GM12878 (cell line): ENCODE measurements at regions not wholly inside any gene's neighbourhood (a gene's known extent, or its start where the extent isn't known, plus 50 kb on each side); places are given as distances from the start of the nearest gene placed in this dataset.

Experiments used
- ATAC-seq: fragments of 200-7000 bp; cut with Tn5 transposase; 3 replicates; pipeline ENCODE4 v1.9.1; 2020; ENCODE audit warnings: mild to moderate bottlenecking, moderate library complexity
- BruUV-seq: library from RNA; stranded (reverse); fragments of 400-500 nt; replicated peaks from 2 replicates; lab custom pipeline; 2021; lab: Mats Ljungman, UMichigan
- CTCF ChIA-PET: fragments of 300-600 bp; sonication (Branson Sonifier 250); formaldehyde crosslinking; extraction: SDS; loops from one replicate; lab custom pipeline; 2021; ENCODE audit warnings: inconsistent platforms; lab: Yijun Ruan, JAX
- POLR2A ChIA-PET: fragments of 350-600 bp; formaldehyde crosslinking; extraction: SDS; loops from one replicate; lab custom pipeline; 2021; ENCODE audit warnings: inconsistent platforms; lab: Charles Lee
- RAD21 ChIA-PET: fragments of 300-600 bp; sonication (Branson Sonifier 250); formaldehyde crosslinking; loops from one replicate; lab custom pipeline; 2023; ENCODE audit warnings: antibody characterized with exemption; ENCODE audit not compliant: unreplicated experiment; lab: Charles Lee
- SMC1A ChIA-PET: fragments of 300-600 bp; sonication (Branson Sonifier 250); formaldehyde crosslinking; loops from one replicate; lab custom pipeline; 2023; ENCODE audit not compliant: unreplicated experiment, uncharacterized antibody; lab: Charles Lee
- DNase-seq: peaks from one replicate; pipeline ENCODE4 v3.0.0-alpha.2; 2011; ENCODE audit warnings: low read depth, low spot score
- FAIRE-seq: peaks from 3 replicates; lab custom pipeline; 2011; peaks lifted over from hg19 to GRCh38; lab: Jason Lieb, UNC
- H2AFZ ChIP-seq: 2 replicates; pipeline ENCODE4 v1.6.0; 2011; ENCODE audit warnings: low read depth, low read length, control low read depth; ENCODE audit not compliant: control insufficient read depth
- H3K27ac ChIP-seq: 2 replicates; pipeline ENCODE4 v1.5.1; 2011; ENCODE audit warnings: control low read depth; ENCODE audit not compliant: control insufficient read depth, insufficient read depth
- H3K27me3 ChIP-seq, 2 experiments: replicated peaks in 1 of 2; 2 replicates each; pipeline versions ENCODE4 v1.6.0 to v1.6.1; 2011; ENCODE audit warnings: low read length in 1 of 2; ENCODE audit not compliant: control insufficient read depth in 2 of 2, insufficient read depth in 2 of 2
- H3K36me3 ChIP-seq, 2 experiments: 2 replicates each; pipeline ENCODE4 v1.5.1; 2011; ENCODE audit warnings: low read length in 1 of 2; ENCODE audit not compliant: control insufficient read depth in 2 of 2, insufficient read depth in 2 of 2
- H3K4me1 ChIP-seq: 2 replicates; pipeline ENCODE4 v1.6.1; 2011; ENCODE audit warnings: mild to moderate bottlenecking, low read length, moderate library complexity, mixed read lengths; ENCODE audit not compliant: control insufficient read depth, insufficient read depth
- H3K4me2 ChIP-seq: 2 replicates; pipeline ENCODE4 v1.6.0; 2011; ENCODE audit warnings: control low read depth; ENCODE audit not compliant: control insufficient read depth, insufficient read depth
- H3K4me3 ChIP-seq: fragments of 200-600 bp; sonication (generic); 2 replicates; pipeline ENCODE4 v1.5.1; 2016
- H3K79me2 ChIP-seq: 2 replicates; pipeline ENCODE4 v1.6.0; 2011; ENCODE audit warnings: low read length; ENCODE audit not compliant: control insufficient read depth, insufficient read depth
- H3K9ac ChIP-seq: 2 replicates; pipeline ENCODE4 v1.8.0; 2011; ENCODE audit warnings: low read length, control low read depth, mixed read lengths; ENCODE audit not compliant: control insufficient read depth, insufficient read depth
- H3K9me3 ChIP-seq: replicated peaks from 3 replicates; pipeline ENCODE4 v1.5.1; 2011; ENCODE audit warnings: mild to moderate bottlenecking, low read length; ENCODE audit not compliant: control insufficient read depth, insufficient read depth
- H4K20me1 ChIP-seq: 2 replicates; pipeline ENCODE4 v1.6.0; 2011; ENCODE audit not compliant: control insufficient read depth, insufficient read depth
- CHD4 ChIP-seq: fragments of 200-600 bp; sonication (generic); IDR thresholded peaks from 2 replicates; pipeline ENCODE4 v1.6.1; 2016; ENCODE audit warnings: mild to moderate bottlenecking
- E2F8 ChIP-seq: fragments of 450-650 bp; IDR thresholded peaks from 2 replicates; pipeline ENCODE4 v1.6.1; 2018; ENCODE audit warnings: mild to moderate bottlenecking, low read depth, moderate library complexity; ENCODE audit not compliant: partially characterized antibody
- EP300 ChIP-seq, 2 experiments: fragments of 150-350 bp in 1 of 2; IDR thresholded peaks; 2 replicates each; pipeline ENCODE4 v1.6.1; 2011 to 2012; ENCODE audit warnings: low read depth in 2 of 2, low read length in 2 of 2, borderline replicate concordance in 1 of 2, improper control_type of control experiment in 1 of 2, inconsistent platforms in 1 of 2; ENCODE audit not compliant: control insufficient read depth in 1 of 2
- ETV6 ChIP-seq, 2 experiments: fragments of 450-650 bp in 1 of 2; IDR thresholded peaks in 1 of 2; conservative IDR thresholded peaks in 1 of 2; 2 replicates each; pipeline ENCODE4 v1.6.1; 2014; ENCODE audit warnings: antibody characterized with exemption in 1 of 2, borderline replicate concordance in 1 of 2, low read depth in 1 of 2, mild to moderate bottlenecking in 1 of 2, moderate library complexity in 1 of 2
- JUNB ChIP-seq: IDR thresholded peaks from 2 replicates; pipeline ENCODE4 v1.6.1; 2016; ENCODE audit warnings: antibody characterized with exemption, mild to moderate bottlenecking
- KDM1A ChIP-seq: fragments of 200-600 bp; sonication (generic); IDR thresholded peaks from 2 replicates; pipeline ENCODE4 v1.6.1; 2016; ENCODE audit warnings: borderline replicate concordance
- MAX ChIP-seq: IDR thresholded peaks from 2 replicates; pipeline ENCODE4 v1.6.1; 2012; ENCODE audit warnings: low read depth, low read length, improper control_type of control experiment
- MTA2 ChIP-seq: fragments of 450-650 bp; IDR thresholded peaks from 2 replicates; pipeline ENCODE4 v1.6.1; 2016; ENCODE audit warnings: low read depth, mild to moderate bottlenecking, moderate library complexity
- MYB ChIP-seq: fragments of 150-350 bp; IDR thresholded peaks from 2 replicates; pipeline ENCODE4 v1.6.1; 2014; ENCODE audit warnings: mild to moderate bottlenecking, low read depth, low read length, borderline replicate concordance
- MYC ChIP-seq: IDR thresholded peaks from 2 replicates; pipeline ENCODE4 v1.6.1; 2011; ENCODE audit warnings: mild to moderate bottlenecking, low read length, moderate library complexity, inconsistent platforms; ENCODE audit not compliant: insufficient read depth, insufficient replicate concordance, insufficient read length, severe bottlenecking
- NFYA ChIP-seq: IDR thresholded peaks from 2 replicates; pipeline ENCODE4 v1.6.1; 2011; ENCODE audit warnings: low read depth, mild to moderate bottlenecking, low read length, improper control_type of control experiment, borderline replicate concordance
- PML ChIP-seq: IDR thresholded peaks from 2 replicates; pipeline ENCODE4 v1.6.1; 2012; ENCODE audit warnings: low read length, inconsistent platforms
- POLR2AphosphoS2 ChIP-seq: IDR thresholded peaks from 2 replicates; pipeline ENCODE4 v1.6.1; 2011; ENCODE audit warnings: low read depth, mild to moderate bottlenecking, low read length, improper control_type of control experiment, moderate library complexity
- RAD21 ChIP-seq: IDR thresholded peaks from 2 replicates; pipeline ENCODE4 v1.6.1; 2011; ENCODE audit warnings: mild to moderate bottlenecking, low read depth, low read length, moderate library complexity; ENCODE audit not compliant: insufficient read depth
- RAD51 ChIP-seq: fragments of 450-650 bp; IDR thresholded peaks from 2 replicates; pipeline ENCODE4 v1.6.1; 2016; ENCODE audit warnings: moderate library complexity, mild to moderate bottlenecking, inconsistent platforms
- RELB ChIP-seq: fragments of 450-650 bp; IDR thresholded peaks from 2 replicates; pipeline ENCODE4 v1.6.1; 2017; ENCODE audit warnings: low read depth, mild to moderate bottlenecking, moderate library complexity
- RFX5 ChIP-seq: IDR thresholded peaks from 2 replicates; pipeline ENCODE4 v1.6.1; 2011; ENCODE audit warnings: low read depth, low read length, improper control_type of control experiment
- RUNX3 ChIP-seq: IDR thresholded peaks from 2 replicates; pipeline ENCODE4 v1.6.1; 2012; ENCODE audit warnings: low read length, inconsistent platforms
- WGBS: methylation state at CpG from one replicate; pipeline ENCODE4 v1.1.6; 2016; ENCODE audit warnings: low lambda C conversion rate; ENCODE audit not compliant: insufficient replicate concordance, insufficient coverage; ENCODE audit errors: missing lambda C conversion rate; 5-methylcytosine and 5-hydroxymethylcytosine counted together
- in situ Hi-C: fragments of 300-500 bp; cut with MboI; formaldehyde crosslinking; loops from 9 replicates; pipeline ENCODE4 v1.14.3; 2018; ENCODE audit warnings: mixed read lengths
- intact Hi-C: fragments of 100-400 bp; cut with micrococcal nuclease; formaldehyde crosslinking; loops from one replicate; pipeline ENCODE4 v1.14.2; 2022; ENCODE audit not compliant: unreplicated experiment

GRCh38 chr2:104384961-104385360 lies 469.0 kb upstream of the POU3F3 start:
- 0 out of 4 replicates have a peak, but pooled peaks cover 0 to 1% of the 10 kb centered on the region in 2 experiments for H3K27me3 ChIP-seq
- H3K4me1 ChIP-seq = no peaks in the 10 kb centered on the region
- whole genome bisulfite sequencing = 29% methylated on average over 5 of the region's 5 CpGs
- FAIRE-seq (no peak), DNase-seq (no peak), ATAC-seq (no peak)
- H3K9ac ChIP-seq = no peak overlapping the region
- no peak overlapping the region for H3K4me3 ChIP-seq
- ChIA-PET SMC1A (no interaction called here), POLR2A (no interaction called here), RAD21 (no interaction called here), CTCF (interaction anchor here (0.6 kb wide), 1 partner anchor 63 kb away, joined by 4 read pairs; no protein-coding TSS in a partner anchor)
- H4K20me1 ChIP-seq = no peaks in the 10 kb centered on the region
- no peak for TF ChIP-seq E2F8
- no peak for TF ChIP-seq JUNB
- TF ChIP-seq KDM1A = no peak
- TF ChIP-seq RAD21 = no peak
- TF ChIP-seq RFX5 = no peak
- no peak for TF ChIP-seq ETV6 (conservative IDR thresholded peaks at IDR 0.05 in 1 of 2, IDR thresholded peaks at IDR 0.05 in 1 of 2; ENCODE audit: borderline replicate concordance in 1 of 2, low read depth in 1 of 2)
- no peak for TF ChIP-seq EP300 (IDR thresholded peaks at IDR 0.05; ENCODE audit: borderline replicate concordance in 1 of 2, control insufficient read depth in 1 of 2, low read depth in 2 of 2, low read length in 2 of 2)
- no peak for TF ChIP-seq POLR2AphosphoS2
- no peak for TF ChIP-seq RAD51
- TF ChIP-seq MTA2 = no peak
- no peak for TF ChIP-seq NFYA
- TF ChIP-seq PML = no peak
- no peak for TF ChIP-seq RUNX3
- TF ChIP-seq MAX = no peak
- TF ChIP-seq CHD4 = no peak
- no peak for TF ChIP-seq MYC
- TF ChIP-seq MYB = no peak
- no peak for TF ChIP-seq RELB
- H3K79me2 ChIP-seq = no peaks in the 10 kb centered on the region
- H3K9me3 ChIP-seq = no peaks in the 10 kb centered on the region
- H3K36me3 ChIP-seq = no peaks in the 10 kb centered on the region
- H2AFZ ChIP-seq = no peak overlapping the region
- H3K27ac ChIP-seq = no peak overlapping the region
- in situ Hi-C loops = no loop called here
- intact Hi-C loops = no loop called here
- BruUV-seq = no TSS peak
- no peak overlapping the region for H3K4me2 ChIP-seq
